ENCODE measurements at regions not wholly inside any gene's neighbourhood (a gene's known extent, or its start where the extent isn't known, plus 50 kb on each side); places are given as distances from the start of the nearest gene placed in this dataset.

DNA sequence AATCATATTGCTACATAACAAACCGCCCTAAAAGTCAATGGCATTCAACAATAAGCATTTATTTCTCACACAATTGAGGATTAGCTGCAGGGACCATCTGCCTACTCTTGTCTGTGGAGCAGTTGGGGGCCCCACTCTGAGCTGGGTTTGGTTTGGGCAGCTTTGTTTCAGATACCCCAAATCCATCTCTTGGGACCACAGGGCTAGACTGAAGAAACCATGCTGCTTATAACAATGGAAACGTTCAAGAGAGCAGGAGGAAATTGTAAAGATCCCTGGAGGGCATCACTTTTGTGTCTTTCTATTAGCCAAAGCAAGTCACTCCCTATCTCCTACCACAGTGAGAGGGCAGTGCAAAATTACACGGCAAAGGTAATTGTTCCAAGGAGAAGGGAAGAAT, 146.5 kb upstream of the MGAT5 start:
- TF ChIP-seq POLR2A (IDR thresholded peaks at IDR 0.05) (no peak), POLR2AphosphoS5 (IDR thresholded peaks at IDR 0.05) (no peak)
- TF ChIP-seq, protein P1, sequence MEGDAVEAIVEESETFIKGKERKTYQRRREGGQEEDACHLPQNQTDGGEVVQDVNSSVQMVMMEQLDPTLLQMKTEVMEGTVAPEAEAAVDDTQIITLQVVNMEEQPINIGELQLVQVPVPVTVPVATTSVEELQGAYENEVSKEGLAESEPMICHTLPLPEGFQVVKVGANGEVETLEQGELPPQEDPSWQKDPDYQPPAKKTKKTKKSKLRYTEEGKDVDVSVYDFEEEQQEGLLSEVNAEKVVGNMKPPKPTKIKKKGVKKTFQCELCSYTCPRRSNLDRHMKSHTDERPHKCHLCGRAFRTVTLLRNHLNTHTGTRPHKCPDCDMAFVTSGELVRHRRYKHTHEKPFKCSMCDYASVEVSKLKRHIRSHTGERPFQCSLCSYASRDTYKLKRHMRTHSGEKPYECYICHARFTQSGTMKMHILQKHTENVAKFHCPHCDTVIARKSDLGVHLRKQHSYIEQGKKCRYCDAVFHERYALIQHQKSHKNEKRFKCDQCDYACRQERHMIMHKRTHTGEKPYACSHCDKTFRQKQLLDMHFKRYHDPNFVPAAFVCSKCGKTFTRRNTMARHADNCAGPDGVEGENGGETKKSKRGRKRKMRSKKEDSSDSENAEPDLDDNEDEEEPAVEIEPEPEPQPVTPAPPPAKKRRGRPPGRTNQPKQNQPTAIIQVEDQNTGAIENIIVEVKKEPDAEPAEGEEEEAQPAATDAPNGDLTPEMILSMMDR (IDR thresholded peaks at IDR 0.05), result no peak
